ENCODE measurements at regions not wholly inside any gene's neighbourhood (a gene's known extent, or its start where the extent isn't known, plus 50 kb on each side); places are given as distances from the start of the nearest gene placed in this dataset.

DNA sequence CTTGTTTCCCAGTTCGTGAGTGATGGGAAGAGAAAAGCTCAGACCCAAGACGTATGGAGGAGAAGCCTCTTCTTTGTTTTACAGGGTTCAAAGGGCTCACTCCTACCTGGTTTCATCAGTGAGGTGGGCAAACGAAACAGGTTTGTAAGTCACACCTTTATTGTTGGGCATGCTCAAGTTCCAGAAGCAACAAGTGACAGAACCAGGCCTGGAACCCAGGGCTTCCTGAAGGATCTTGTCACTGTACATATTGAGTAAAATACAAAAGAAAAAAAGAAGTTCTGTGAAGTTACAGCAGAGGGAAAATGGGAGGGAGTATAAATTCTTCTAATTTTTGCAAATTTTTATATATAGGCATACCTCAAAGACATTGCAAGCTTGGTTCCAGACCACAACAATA lies 320.9 kb upstream of the PROX1 start:
- intact Hi-C loops (cut with micrococcal nuclease) = no loop called here
- Histone ChIP-seq H3K79me1 (ENCODE audit: low read depth in 1 of 2, low read length in 2 of 2) (no peaks in the 10 kb centered on the region), H3K4ac (ENCODE audit: low read depth, low read length) (no peak overlapping the region), H2AFZ (replicated peaks; ENCODE audit: low read length, poor library complexity) (no peak overlapping the region), H4K20me1 (ENCODE audit: insufficient read depth, low read length) (no peaks in the 10 kb centered on the region), H2BK120ac (ENCODE audit: low read depth, low read length) (no peak overlapping the region), H3K9me3 (ENCODE audit: control insufficient read depth, insufficient read depth, low read length) (peaks cover 10% of the 10 kb centered on the region; the same call in 1 of the 2 replicates), H3K36me3 (ENCODE audit: control insufficient read depth, insufficient read depth, low read length) (no peaks in the 10 kb centered on the region), H2BK20ac (ENCODE audit: low read depth, low read length) (no peak overlapping the region), H3K23ac (ENCODE audit: low read depth, low read length) (no peak overlapping the region), H3K27me3 (ENCODE audit: control insufficient read depth, insufficient read depth, low read length) (no peaks in the 10 kb centered on the region), H2BK5ac (ENCODE audit: low read depth, low read length, poor library complexity, severe bottlenecking) (no peak overlapping the region), H3K4me2 (ENCODE audit: low read depth, low read length) (no peak overlapping the region), H2AK9ac (replicated peaks; ENCODE audit: low read depth, low read length, poor library complexity) (no peak overlapping the region), H3K4me3 (ENCODE audit: insufficient read depth, low read depth, low read length) (no peak overlapping the region), H3K9me1 (ENCODE audit: insufficient read depth, low read length) (no peaks in the 10 kb centered on the region), H2AK5ac (ENCODE audit: low read depth, low read length) (no peak overlapping the region), H3K4me1 (ENCODE audit: control insufficient read depth, insufficient read depth, low read length) (no peaks in the 10 kb centered on the region), H3K27ac (ENCODE audit: insufficient read depth, low read length) (no peak overlapping the region), H3K9ac (ENCODE audit: low read depth, low read length) (no peak overlapping the region), H3K18ac (ENCODE audit: low read depth, low read length) (no peak overlapping the region), H3K14ac (replicated peaks; ENCODE audit: low read depth, low read length) (no peak overlapping the region), H4K5ac (ENCODE audit: low read depth, low read length) (no peak overlapping the region), H4K8ac (ENCODE audit: low read depth in 2 of 2, low read length in 2 of 2) (no peak overlapping the region), H4K91ac (ENCODE audit: insufficient read depth, low read depth, low read length) (no peak overlapping the region), H3K56ac (ENCODE audit: extremely low read depth, insufficient read depth, low read length) (no peak overlapping the region), H2BK15ac (ENCODE audit: low read depth, low read length) (no peak overlapping the region)
- no peak for ATAC-seq (ENCODE audit: low read depth)
- BruUV-seq (replicated peaks) = no TSS peak
- TF ChIP-seq POLR2A (IDR thresholded peaks at IDR 0.05; ENCODE audit: low read depth, low read length) (no peak), CTCF (conservative IDR thresholded peaks at IDR 0.05; ENCODE audit: low read depth, low read length) (no peak), NFE2L2 (IDR thresholded peaks at IDR 0.05; ENCODE audit: low read depth, low read length) (no peak), RCOR1 (IDR thresholded peaks at IDR 0.05; ENCODE audit: insufficient replicate concordance, low read length) (no peak), MAFK (IDR thresholded peaks at IDR 0.05; ENCODE audit: low read depth, low read length) (no peak), MAZ (IDR thresholded peaks at IDR 0.05; ENCODE audit: borderline replicate concordance, low read depth, low read length) (no peak), USF2 (IDR thresholded peaks at IDR 0.05; ENCODE audit: low read depth, low read length) (no peak), FOS (IDR thresholded peaks at IDR 0.05; ENCODE audit: low read depth, low read length) (no peak), RFX5 (IDR thresholded peaks at IDR 0.05; ENCODE audit: low read depth, low read length) (no peak), SMC3 (IDR thresholded peaks at IDR 0.05; ENCODE audit: low read depth, low read length) (no peak), BHLHE40 (IDR thresholded peaks at IDR 0.05; ENCODE audit: low read depth, low read length) (no peak), CHD1 (IDR thresholded peaks at IDR 0.05; ENCODE audit: low read depth, low read length) (no peak), RAD21 (IDR thresholded peaks at IDR 0.05; ENCODE audit: low read length) (no peak), MXI1 (IDR thresholded peaks at IDR 0.05; ENCODE audit: borderline replicate concordance, low read depth, low read length) (no peak), CEBPB (IDR thresholded peaks at IDR 0.05; ENCODE audit: low read depth, low read length) (no peak), ELK1 (IDR thresholded peaks at IDR 0.05; ENCODE audit: borderline replicate concordance, low read depth, low read length) (no peak)
- in situ Hi-C loops (cut with MboI; ENCODE audit: low sequenced_read_pairs) = no loop called here
- dilution Hi-C loops (cut with HindIII; ENCODE audit: low sequenced_read_pairs, unreplicated experiment) = no loop called here
- ChIA-PET POLR2A (ENCODE audit: unreplicated experiment) (no interaction called here), CTCF (no interaction called here)
- no CpG with 5 or more reads among the region's 3 CpGs for WGBS, 2 experiments (ENCODE audit: extremely low coverage in 2 of 2, insufficient read length in 1 of 2)
- DNase-seq = no peak

All from IMR-90 (cell line).